Prostate gland (tissue), 2 donors: ENCODE measurements at regions not wholly inside any gene's neighbourhood (a gene's known extent, or its start where the extent isn't known, plus 50 kb on each side); places are given as distances from the start of the nearest gene placed in this dataset.

Experiments
- POLR2A ChIP-seq: fragments of 450-650 bp; IDR thresholded peaks from one replicate; pipeline ENCODE4 v1.6.1; 2016; ENCODE audit warnings: antibody characterized with exemption, mild to moderate bottlenecking
- POLR2AphosphoS5 ChIP-seq: sonication (generic); formaldehyde crosslinking; IDR thresholded peaks from one replicate; pipeline ENCODE4 v1.6.1; 2017; ENCODE audit warnings: antibody characterized with exemption
- TF ChIP-seq, protein P1 (sequence below), 4 experiments: fragments of 200-600 bp in 2 of 4; fragments of 450-650 bp in 2 of 4; sonication (generic) in 2 of 4; IDR thresholded peaks; 1 replicate in 3 of 4; 2 replicates in 1 of 4; pipeline ENCODE4 v1.5.1; 2016 to 2019; ENCODE audit warnings: antibody characterized with exemption in 4 of 4, mild to moderate bottlenecking in 2 of 4, moderate library complexity in 2 of 4

GRCh38 chr11:95586661-95587060 lies 202.9 kb downstream of the FAM76B start:
- TF ChIP-seq POLR2A (no peak), POLR2AphosphoS5 (no peak)
- TF ChIP-seq, protein P1, sequence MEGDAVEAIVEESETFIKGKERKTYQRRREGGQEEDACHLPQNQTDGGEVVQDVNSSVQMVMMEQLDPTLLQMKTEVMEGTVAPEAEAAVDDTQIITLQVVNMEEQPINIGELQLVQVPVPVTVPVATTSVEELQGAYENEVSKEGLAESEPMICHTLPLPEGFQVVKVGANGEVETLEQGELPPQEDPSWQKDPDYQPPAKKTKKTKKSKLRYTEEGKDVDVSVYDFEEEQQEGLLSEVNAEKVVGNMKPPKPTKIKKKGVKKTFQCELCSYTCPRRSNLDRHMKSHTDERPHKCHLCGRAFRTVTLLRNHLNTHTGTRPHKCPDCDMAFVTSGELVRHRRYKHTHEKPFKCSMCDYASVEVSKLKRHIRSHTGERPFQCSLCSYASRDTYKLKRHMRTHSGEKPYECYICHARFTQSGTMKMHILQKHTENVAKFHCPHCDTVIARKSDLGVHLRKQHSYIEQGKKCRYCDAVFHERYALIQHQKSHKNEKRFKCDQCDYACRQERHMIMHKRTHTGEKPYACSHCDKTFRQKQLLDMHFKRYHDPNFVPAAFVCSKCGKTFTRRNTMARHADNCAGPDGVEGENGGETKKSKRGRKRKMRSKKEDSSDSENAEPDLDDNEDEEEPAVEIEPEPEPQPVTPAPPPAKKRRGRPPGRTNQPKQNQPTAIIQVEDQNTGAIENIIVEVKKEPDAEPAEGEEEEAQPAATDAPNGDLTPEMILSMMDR (IDR thresholded peaks at IDR 0.05) = no peak
